ENCODE measurements at regions not wholly inside any gene's neighbourhood (a gene's known extent, or its start where the extent isn't known, plus 50 kb on each side); places are given as distances from the start of the nearest gene placed in this dataset.
A peak's percentile ranks its signal among the peaks of the same experiment; 100 is the strongest.
"Not testable (repeated sequence)": the region's sequence is repeated elsewhere in the genome, so short reads cannot be mapped to it uniquely, and the experiment has no call there.

DNA sequence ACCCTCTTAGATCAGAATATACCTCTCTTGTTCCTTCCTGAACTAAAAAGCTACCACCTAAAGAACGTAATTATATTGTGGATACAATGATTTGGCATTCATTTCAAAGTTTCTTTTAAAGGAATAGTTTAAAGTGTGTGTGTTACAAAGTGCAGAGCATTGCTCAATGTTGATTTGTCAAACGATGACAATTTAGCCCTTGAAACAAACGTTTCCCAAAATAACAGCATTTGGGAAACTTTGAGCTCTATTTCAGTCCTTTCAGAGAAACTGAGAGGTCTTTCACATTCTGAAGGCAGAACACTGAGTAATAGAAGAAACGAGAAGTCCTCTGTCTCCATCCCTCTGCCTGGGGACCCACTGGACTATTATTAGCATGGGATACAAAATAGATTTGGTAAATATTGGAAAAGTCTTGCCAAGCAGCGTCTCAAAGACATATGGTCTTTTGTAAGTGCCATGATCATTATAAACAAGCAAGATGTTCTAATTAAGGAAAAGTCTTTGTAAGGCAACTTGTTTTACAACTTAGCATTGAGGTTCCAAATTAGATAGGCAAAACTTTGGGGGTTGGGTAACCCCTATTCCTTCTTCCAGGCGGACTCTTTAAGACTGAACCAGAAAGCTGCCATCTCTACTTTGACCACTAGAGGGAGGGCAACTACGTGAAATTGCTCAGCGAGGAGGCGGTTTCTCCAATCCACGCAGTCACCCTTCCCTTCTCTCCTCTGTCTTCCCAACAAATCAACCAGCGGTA, 208.8 kb downstream of the RNF144B start:
- DNase-seq = peak in 1 of 2 experiments; percentile 60

DNA sequence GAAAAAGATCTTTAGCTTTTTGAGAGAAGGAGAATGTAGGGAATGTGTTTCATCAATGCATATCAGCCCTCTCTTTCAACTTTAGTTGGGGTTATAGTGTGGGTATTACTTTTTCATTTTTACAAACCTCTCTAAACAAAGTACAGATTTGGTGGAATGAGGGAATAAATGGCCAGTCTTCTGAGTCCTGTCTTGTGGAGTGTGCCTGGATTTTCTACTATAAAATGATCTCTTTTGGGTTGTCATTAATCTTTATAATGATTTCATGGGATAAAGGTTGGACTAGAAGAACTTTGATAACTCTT, 209.3 kb downstream of the RNF144B start:
- no peak for DNase-seq

DNA sequence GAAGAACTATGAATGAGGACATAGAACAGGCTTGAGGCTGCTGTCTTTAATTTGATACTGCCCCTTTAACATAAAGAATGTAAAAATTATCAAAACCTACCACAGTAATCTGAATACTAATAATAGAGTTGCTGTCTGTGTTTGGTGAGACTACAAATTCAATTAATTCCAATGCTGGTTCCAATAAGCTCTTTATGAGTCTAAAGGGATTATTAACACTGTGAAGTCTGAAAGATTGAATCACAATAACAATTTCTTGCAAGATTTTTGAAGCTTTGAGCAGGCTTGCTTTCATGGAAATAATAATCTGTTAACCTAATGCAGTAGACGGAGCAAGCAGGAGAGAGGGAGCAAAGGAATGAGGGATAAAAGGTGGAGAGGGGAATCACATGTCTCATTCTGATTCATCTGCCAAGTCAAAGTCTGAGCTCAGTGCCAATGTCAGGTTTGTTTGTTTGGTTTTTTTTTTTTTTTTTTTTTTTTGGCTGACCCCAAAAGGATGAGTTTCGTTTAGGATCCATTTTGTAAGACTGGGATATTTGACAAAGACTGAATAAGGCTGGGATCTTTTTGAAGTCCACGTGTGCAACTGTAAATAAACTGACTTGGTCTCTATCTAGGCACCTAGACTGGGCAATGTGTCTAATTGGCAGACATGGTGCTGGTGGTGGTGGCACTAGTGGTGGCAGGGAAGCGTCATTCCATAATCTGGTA, 211.6 kb downstream of the RNF144B start:
- DNase-seq = no peak

DNA sequence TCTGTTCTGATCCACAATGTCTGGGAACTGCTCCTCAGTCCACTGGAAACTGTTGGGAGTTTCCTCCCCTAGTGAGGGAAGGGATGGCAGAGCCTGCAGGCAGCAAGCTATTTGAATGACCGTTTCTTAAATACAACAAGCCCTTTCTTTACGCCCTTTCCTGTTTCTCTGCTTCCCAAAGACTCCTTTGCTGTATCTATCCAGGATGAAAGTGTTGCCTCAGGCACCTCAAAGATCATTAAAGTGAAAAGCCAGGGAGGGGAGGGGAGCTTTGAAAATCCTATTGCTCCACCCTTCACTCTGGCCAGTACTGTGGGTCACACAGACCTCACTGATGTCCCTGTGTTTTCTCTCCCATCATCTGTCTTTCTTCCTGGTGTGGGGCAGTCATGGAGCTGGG, 213.1 kb downstream of the RNF144B start:
- DNase-seq = no peak

DNA sequence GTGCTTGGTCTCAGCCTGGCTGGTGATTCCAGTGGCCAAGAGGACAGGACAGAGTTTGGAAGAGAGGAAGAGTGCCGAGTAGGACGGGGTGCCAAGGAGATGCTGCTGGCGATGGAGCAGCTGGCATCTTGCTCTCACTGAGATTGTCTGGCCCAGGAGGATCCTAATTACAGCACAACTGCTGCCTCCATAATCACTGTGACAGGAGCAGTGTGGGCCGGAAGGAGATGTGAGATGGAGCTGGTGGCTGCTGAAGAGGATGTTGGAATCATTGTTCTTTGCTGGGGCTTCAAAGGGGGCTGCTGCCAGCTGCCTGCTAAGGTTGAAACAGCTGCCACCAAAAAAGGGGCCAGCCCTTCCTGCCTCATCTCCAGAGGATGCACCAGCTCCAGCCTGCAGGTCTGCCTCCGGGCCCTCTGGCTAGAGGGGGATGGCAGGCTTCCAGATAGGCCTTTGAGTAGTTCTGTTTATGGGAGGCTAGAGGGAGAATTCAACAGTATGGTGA, 214.4 kb downstream of the RNF144B start:
- DNase-seq = no peak

DNA sequence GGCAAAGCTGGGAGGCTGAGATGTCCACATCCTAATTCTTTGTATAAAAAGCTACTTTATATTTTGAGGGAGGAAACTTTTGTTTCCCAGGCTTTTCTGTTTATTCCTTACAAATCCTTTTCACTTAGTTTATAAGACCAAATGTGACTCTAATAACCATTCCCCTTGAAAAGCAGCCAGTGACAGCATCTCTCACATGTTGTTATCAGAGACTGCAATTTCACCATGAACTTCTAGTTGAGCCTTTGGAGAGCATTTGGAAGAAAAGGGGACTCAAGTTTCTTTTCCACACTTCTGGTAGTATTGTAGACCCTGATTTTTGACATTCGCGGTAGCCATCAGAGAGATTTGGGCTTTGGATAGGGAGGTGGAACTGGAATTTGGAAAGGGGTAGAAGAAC, 215.8 kb downstream of the RNF144B start:
- no peak for DNase-seq

DNA sequence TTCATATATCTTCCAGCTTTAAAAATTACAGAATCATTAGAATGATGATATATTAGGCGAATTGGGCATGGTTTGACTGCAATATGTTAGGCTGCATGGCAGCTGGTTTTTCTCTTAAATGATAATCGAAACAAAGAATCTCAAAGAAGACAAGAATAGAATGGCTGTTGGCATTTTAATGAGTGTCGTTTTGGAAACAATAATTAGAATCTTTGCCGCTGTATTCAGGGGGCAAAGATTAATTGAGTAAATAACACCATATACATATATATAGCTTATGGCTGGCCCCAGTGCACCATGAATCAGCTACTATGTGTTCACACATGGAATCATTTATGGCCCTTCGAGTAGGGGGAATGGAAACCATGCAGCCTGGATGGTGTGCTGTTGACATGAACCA, 216.2 kb downstream of the RNF144B start:
- no peak for DNase-seq

DNA sequence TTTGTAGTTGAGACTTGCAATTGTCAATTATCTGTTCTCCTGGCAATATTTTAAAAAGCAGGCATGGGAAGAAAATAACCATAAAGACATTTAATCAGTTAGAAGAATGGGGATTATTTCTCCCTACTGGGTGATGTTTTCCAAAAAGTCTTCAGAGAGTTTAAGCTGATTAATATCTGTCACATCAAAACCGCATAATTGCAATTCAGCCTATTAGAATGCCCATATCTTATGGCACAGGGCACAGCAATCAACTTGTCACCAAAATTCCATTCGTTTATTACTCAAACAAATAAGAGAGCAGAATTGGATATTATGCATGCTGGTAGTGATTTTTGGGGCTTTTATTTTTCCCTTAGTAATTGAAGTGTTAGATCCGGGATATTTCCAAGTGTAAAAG, 218.7 kb downstream of the RNF144B start:
- DNase-seq = no peak

DNA sequence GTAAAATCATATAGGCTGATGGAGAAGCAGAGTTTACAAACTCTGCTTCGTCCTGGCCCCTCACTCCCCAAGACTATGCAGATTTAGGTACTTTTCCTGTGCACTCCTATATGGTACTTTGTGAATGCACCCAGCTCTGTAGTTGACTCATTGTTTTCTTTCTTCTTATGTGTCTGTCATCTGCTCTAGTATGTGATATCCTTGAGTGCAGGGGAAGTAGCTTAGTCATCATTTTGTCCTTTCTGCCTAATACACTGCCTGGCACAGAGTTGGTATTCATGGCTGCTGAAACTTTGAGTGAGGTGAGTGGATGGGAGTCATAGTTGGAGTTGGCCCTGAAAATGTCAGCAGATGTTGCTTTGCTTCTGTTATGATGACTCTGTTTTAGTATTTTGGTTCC, 222.6 kb downstream of the RNF144B start:
- DNase-seq = no peak

DNA sequence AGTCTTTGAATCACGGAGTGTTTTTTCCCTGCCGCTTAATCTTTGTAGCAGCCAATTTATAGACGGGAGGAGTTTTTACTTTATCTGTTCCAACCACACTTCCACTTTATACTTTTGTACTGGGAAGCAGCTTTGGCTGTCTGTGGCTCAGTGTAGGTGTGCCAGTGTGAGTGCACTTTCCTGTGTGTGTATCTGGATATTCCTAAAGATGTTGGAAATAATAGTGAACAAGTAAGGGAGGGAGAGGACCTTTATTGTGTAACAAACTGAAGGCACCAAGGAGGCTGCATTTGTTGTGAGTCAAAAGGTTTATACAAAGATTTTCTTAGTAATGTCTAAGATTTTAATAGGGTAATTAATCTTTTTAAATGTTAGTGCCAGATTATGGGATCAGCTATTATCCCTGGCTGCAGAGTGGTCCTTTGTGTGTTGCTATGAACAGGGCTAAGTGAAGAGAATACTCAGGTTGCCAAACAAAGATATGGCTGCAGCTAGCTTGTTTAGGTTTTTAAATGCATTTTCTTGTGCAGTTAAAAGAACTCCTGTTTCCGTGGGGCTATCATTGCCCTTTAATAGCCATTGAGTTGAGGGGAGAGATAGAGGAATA, 226.3 kb downstream of the RNF144B start:
- no peak for DNase-seq

DNA sequence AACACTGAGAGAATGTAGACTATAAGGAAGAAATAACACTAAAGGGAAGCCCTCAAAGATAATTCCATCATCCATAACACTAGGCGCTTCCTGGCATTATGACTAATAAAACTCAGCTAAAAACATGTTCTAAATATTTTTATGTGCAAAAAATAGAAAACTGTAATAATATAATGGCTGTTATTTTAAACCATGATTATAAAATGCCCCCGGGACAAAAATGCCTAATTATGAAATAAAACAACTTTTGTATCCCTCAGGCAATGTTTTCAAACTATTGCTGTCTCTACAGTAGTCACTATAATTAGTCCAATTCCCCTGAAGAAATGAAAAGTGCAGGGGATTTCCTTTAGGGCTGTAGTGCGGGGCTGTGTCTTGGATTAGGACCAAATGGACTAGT, 242.4 kb downstream of the RNF144B start:
- DNase-seq = no peak

DNA sequence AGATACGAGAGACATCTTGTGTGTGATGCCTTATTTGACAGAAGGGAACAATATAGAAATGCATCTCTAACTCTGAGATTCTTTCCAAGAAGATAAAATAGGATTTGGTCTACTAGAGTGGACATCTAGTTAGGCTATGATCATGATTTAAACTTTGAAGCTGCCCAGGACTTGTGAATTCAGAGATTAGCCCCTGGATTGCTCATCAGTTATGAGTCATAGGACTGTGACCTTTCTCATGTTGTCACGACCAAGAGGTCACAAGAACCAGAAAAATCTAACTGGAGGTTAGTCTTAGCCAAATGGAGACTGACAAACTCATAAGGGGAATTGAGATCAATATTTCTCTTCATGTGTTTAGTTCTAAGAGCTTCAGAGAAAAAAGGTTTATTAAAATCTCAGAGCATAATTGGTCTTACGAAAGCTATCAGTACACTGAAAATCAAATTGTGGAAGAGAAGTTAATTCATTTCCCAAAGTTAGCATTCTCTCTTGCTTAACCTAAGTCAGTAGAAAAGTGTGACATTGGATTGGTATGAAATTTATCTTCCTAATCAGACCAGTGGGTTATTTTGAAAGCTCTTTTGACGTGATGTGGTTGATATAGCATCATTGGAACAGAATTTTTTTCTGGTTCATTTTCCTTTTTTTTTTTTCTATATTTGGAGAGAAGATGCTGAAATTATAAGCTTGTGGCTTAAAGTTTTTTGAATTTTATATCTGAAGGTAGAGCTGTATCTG, 245.7 kb downstream of the RNF144B start:
- DNase-seq = peak in 1 of 2 experiments; percentile 63

DNA sequence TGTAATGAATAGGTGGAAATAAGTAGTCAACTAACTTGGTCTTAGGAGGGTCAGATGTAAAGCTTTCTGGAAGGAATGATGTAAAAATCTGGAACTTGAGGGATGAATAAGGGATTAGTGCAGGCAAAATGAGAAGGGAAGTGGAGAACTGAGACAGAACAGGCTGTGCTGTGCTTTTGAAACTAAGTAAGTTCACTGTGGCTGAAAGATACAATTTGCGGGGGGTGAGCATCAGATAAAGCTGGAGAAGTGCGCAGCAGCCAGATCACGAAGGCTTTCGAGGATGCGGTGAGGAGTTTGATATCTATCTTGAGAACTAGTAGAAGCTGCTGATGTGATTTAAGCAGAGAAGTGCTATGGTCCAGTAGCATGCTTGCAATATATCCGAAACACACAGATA, 247.8 kb downstream of the RNF144B start:
- DNase-seq = no peak

DNA sequence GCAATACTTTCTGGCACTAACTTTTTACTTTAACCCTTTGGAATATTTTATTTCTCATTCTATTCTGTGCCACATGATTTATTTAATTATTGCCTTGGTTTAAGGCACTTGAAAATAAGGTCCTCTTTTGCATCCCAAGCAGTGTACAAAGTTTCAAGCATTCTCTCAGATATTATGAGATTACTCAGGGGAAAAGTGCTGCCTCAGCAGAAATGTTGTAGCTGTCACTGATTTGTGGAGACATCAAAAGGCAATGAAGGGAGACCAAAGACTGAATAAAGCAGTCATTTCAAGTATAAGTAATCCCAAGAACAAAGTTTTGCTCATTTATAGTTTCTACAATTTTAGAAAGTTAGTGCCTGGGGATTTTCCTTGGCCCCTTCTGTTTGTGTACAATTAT, 253.0 kb downstream of the RNF144B start:
- no peak for DNase-seq

DNA sequence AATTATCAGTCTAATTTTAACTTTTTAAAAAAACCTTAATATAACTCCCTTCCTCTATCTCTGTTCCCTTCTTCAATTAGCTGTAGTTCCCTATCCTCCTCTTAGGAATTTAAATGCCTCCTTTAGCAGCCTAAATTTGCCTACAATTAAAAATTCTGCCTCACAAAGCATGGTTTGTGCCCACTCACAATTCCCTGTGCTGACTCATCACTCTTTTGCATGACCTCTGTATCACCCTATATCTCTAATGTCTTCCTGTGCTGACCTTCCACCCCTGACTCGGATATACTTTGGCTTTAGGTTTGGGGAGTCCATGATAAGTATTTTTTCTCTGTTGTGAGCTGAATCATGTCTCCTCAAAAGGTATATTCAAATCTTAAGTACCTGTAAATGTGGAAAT, 253.6 kb downstream of the RNF144B start:
- DNase-seq = no peak

DNA sequence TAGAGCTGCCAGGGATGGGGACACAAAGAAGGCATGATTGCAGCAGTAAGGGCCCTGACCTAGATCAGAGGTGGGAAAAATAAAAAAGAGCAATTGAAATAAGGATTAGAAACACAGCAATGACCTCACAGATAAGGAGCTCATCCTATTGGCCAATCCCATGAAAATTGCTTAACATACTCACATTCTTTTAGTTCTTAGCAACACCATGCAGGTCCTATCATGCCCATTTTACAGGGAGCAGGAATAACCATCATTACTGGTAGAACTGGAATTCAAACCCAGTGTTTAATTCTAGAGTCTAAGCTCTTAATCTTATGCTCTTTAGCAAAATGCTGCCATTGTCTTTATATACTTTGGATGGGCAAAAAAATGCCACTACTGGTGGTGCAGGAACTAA, 267.7 kb downstream of the RNF144B start:
- DNase-seq = no peak

DNA sequence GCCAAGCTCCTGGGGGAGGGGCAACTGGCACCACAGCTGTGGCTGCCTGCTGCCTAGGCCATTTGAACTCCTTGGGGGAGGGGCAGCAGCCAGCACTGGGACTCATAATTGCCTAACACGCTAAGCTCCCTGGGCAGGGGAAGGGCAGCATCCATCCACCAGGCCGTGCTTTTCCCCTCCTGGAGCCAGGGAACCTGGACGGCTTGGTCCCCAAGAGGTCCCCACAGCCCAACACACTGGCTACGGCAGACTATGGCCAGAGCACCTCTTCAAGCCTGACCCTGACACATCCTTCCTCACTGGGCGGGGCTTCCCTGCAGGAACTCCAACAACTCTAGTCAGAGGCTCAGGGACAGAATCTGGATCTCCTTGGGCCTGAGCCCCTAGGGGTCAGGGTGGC, 269.4 kb downstream of the RNF144B start:
- no peak for DNase-seq

DNA sequence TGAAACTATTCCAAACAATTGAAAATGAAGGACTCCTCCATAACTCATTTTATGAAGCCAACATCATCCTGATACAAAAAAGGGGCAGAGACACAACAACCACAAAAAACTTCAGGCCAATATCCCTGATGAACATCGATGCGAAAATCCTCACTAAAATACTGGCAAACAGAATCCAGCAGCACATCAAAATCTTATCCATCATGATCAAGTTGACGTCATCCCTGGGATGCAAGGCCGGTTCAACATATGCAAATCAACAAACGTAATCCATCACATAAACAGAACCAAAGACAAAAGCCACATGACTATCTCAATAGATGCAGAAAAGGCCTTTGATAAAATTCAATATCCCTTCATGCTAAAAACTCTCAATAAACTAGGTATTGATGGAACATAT, 272.8 kb downstream of the RNF144B start:
- DNase-seq = not testable (repeated sequence)

DNA sequence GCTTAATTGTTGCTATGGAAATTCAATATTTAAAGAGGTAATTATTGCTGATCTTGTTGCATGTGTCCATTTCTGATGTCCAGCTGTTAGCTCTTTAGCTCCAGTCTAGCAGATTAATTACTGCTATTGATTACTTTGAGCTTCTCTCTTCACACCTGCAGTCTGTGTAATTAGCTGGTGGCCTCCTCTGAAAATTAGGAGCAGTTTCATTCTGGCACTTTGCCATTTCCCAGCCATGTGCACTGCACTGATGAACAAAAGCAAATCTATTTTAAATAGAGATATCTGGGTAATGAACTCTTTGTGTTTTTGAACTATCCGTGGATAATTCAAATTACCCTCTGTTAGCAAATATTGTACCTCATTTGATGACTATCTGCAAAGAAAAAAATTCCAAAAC, 275.9 kb downstream of the RNF144B start:
- DNase-seq = no peak

DNA sequence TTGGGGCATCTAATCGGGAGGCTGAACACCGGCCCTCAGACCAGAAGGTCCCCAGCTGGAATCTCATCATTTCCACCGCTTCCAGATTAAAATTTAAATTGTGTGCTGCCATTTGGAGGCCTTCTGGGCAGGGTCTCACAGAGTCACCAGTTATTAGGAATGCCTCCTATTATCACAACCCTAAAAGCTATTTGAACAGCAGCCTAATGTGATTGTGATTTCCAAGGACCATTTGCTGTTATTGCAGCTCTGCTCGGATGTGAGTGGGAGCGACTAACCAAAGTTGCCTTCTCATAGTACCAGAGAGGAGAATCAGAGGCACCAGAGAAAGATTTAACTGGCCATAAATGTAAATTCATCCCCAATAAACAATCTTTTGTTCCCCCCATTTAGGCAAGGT, 277.3 kb downstream of the RNF144B start:
- DNase-seq = no peak

DNA sequence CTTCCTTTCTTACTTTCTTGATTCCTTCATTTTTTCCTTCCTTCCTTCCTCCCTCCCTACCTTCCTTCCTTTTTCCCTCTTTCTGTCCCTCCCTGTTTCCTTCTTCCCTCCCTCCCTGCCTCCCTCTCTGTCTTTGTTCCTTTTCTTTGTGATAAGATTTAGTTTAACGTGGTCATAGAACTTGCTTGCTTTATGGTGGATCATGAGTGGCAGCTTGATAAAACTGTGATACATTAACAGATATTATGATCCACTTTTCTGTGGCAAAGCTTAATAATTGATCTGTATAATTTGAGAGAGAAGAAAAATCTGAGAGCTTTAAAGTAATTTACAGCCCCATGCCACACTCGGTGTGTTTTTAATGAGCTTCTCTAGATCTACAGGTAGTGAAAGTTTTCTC, 280.5 kb downstream of the RNF144B start:
- DNase-seq = no peak

DNA sequence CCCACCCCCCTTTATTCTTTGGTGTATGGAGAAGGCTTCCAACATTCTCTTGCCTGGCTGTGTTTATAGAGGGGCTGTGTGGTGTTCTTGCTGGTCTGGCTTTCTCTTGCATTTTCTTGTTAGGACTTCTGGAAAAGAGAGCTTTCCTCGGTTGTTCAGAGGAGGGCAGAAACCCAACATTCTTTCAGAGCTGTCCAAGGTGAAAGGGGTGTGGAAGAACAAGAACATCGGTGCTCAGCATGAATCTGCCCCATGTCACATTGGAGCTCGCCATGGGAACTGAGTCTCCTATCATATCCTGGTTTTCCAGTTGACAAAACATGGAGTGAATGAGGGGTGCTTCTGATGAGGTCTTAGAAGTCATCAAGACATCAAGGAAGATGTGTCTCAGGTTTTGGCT, 281.8 kb downstream of the RNF144B start:
- no peak for DNase-seq

DNA sequence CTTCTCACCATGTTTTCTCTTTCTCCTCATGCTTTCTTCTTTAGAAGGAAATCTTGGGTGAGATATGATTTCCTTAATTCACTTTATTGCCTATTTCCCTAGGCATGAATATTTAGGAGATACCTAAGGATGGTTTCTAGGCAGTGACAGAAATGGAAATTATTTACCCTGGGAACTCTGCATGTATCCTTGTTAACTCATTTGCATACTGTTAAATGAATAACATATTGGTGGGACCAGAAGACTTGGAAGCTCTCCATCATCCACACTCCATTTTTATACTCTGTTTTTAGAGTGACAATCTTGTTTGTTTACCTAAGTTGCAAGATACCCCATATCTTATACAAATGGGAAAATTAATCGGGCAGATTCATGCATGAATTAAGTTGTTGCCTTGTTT, 285.7 kb downstream of the RNF144B start:
- no peak for DNase-seq

DNA sequence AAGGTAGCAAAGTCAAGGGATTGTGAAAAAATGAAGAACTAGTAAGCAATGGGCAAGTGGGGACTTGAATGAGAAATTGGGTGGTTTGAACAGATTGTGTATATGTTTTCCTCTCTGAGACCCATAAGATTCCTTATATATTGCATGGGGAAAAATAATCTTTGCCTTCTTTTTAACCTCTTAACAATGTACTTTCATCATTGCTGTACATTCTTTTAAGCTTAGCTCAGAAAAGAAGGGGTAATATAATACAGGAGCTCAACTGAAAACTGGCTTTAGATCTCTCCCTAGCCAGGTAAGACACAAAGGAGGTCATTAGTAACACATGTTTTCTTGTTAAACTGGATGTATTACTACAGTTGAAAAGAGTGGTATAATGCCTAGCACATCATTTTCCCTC, 287.2 kb downstream of the RNF144B start:
- no peak for DNase-seq
